Adrenal gland (tissue), 9 donors: ENCODE measurements at regions not wholly inside any gene's neighbourhood (a gene's known extent, or its start where the extent isn't known, plus 50 kb on each side); places are given as distances from the start of the nearest gene placed in this dataset.

Source experiments
- DNase-seq, 7 donors: peaks; one replicate each; pipeline ENCODE4 v3.0.0-alpha.2; 2019 to 2020
- H3K27ac ChIP-seq, 5 donors: fragments of 200-600 bp; sonication (generic) in 4 of 5; 1 replicate in 3 of 5; 2 replicates in 2 of 5; pipeline versions ENCODE4 v1.5.1 to v1.8.0; 2016 to 2020; ENCODE audit warnings: mild to moderate bottlenecking in 1 of 5
- H3K27me3 ChIP-seq: fragments of 200-600 bp; 2 replicates; pipeline ENCODE4 v1.8.0; 2021
- H3K36me3 ChIP-seq, 2 donors: fragments of 200-600 bp; replicated peaks in 1 of 2; 1 replicate in 1 of 2; 2 replicates in 1 of 2; pipeline versions ENCODE4 v1.5.1 to v1.8.0; 2018 to 2022
- H3K4me1 ChIP-seq, 2 donors: fragments of 200-600 bp; replicated peaks in 1 of 2; 1 replicate in 1 of 2; 2 replicates in 1 of 2; pipeline versions ENCODE4 v1.5.1 to v1.8.0; 2018 to 2021
- H3K4me3 ChIP-seq, 4 donors: fragments of 200-600 bp; sonication (generic) in 3 of 4; one replicate each; pipeline ENCODE4 v1.5.1; 2016 to 2018
- H3K9me3 ChIP-seq, 3 donors: fragments of 200-600 bp; sonication (generic) in 1 of 3; replicated peaks in 1 of 3; 1 replicate in 2 of 3; 2 replicates in 1 of 3; pipeline versions ENCODE4 v1.5.1 to v1.8.0; 2016 to 2021
- CTCF ChIP-seq, 6 experiments: fragments of 450-650 bp in 4 of 6; fragments of 200-600 bp in 2 of 6; sonication (generic) in 1 of 6; IDR thresholded peaks; 1 replicate in 5 of 6; 2 replicates in 1 of 6; pipeline versions ENCODE4 v1.5.1 to v1.8.0; 2016 to 2021; ENCODE audit warnings: antibody characterized with exemption in 6 of 6, mild to moderate bottlenecking in 2 of 6, moderate library complexity in 1 of 6
- POLR2A ChIP-seq, 2 donors: fragments of 450-650 bp; IDR thresholded peaks; one replicate each; pipeline ENCODE4 v1.6.1; 2017; ENCODE audit warnings: antibody characterized with exemption in 2 of 2, mild to moderate bottlenecking in 2 of 2, moderate library complexity in 1 of 2
- WGBS, 4 donors: extraction: QIAGEN DNeasy Blood & Tissue Kit in 2 of 4; methylation state at CpG; one replicate each; pipeline versions ENCODE4 v1.1.5 to v1.1.7; 2013 to 2017; 5-methylcytosine and 5-hydroxymethylcytosine counted together
- intact Hi-C, 2 donors: fragments of 100-400 bp; cut with DNase I; formaldehyde crosslinking; loops; one replicate each; pipeline versions ENCODE4 v1.14.1 to v1.15.0; 2022 to 2023
- donor health status: healthy with polysubstance abuse.
- donor health status: Bipolar disorder and iron deficiency.
- donor health status: DM: yes; HTN: yes; CAD: no.
- donor health status: DM: no; HTN: no; CAD: no.
- donor health status: DM: no; HTN: no; CAD: no.

DNA sequence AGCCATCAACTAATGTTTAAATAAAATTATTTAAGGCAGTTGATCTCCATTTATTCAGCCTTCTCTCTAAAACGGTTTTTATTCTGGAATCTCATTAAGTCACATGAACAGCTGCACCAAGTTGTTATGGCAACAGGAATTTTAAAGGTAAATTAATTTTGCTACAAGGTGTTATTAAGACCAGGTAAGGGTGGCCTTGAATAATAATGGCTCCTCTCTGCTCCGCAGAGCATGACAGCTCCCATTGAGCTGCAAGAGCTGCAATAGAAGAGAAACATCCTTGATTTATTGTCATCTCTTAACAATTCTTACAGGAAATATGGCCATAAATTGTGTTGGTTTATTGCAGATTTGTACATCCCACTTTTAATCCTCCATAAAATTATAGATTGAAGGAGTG lies 165.8 kb downstream of the KLF6 start:
- no peak overlapping the region for H3K27ac ChIP-seq

GRCh38 chr10:3616880-3617279 lies 168.1 kb downstream of the KLF6 start:
- intact Hi-C loops: no loop called here
- TF ChIP-seq CTCF (IDR thresholded peaks at IDR 0.05): no peak
- no peak for TF ChIP-seq POLR2A (IDR thresholded peaks at IDR 0.05)
- H3K27me3 ChIP-seq: no peaks in the 10 kb centered on the region
- H3K4me3 ChIP-seq: no peak overlapping the region
- no peaks in the 10 kb centered on the region for H3K36me3 ChIP-seq
- no peaks in the 10 kb centered on the region for H3K4me1 ChIP-seq
- DNase-seq: no peak
- peaks cover 0 to 3% (median 0%) of the 10 kb centered on the region in 3 donors for H3K9me3 ChIP-seq
- H3K27ac ChIP-seq: no peak overlapping the region

More for the DNA sequence above, 165.8 kb downstream of the KLF6 start:
- 55 to 72% (median 61%) methylated on average over 2 of the region's 2 CpGs for WGBS, 4 donors
- H3K4me3 ChIP-seq: no peak overlapping the region
- no peaks in the 10 kb centered on the region for H3K27me3 ChIP-seq
- H3K4me1 ChIP-seq: no peaks in the 10 kb centered on the region
- intact Hi-C loops: no loop called here
- DNase-seq: no peak
- H3K9me3 ChIP-seq: no peaks in the 10 kb centered on the region
- no peaks in the 10 kb centered on the region for H3K36me3 ChIP-seq
- TF ChIP-seq CTCF (IDR thresholded peaks at IDR 0.05): no peak
- TF ChIP-seq POLR2A (IDR thresholded peaks at IDR 0.05): no peak

DNA sequence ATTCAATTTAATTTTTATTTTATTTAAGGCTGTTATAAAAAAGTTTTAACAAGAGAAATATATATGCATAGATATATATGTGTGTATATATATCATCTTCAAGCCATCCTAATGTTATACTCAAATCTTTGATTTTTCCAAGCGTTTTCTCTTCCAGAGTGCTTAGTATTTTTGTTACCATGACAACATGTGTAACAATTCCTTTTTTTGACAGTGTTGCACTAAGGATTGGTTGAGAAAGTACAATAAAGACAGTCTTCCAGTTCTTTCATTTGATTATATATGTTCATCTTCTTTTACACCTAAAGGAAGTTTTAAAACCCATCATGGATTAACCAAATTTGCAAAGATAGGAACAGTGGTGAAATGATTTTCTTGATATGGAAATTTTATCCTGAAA lies 171.7 kb downstream of the KLF6 start:
- H3K27me3 ChIP-seq: no peaks in the 10 kb centered on the region
- no peak for DNase-seq
- intact Hi-C loops: no loop called here
- no peak overlapping the region for H3K27ac ChIP-seq
- no peaks in the 10 kb centered on the region for H3K36me3 ChIP-seq
- H3K9me3 ChIP-seq: peaks cover 0 to 4% (median 0%) of the 10 kb centered on the region in 3 donors
- TF ChIP-seq CTCF (IDR thresholded peaks at IDR 0.05) (no peak), POLR2A (IDR thresholded peaks at IDR 0.05) (no peak)
- 57 to 67% (median 60%) methylated on average over 1 of the region's 1 CpG for WGBS, 4 donors
- H3K4me3 ChIP-seq: no peak overlapping the region
- no peaks in the 10 kb centered on the region for H3K4me1 ChIP-seq

DNA sequence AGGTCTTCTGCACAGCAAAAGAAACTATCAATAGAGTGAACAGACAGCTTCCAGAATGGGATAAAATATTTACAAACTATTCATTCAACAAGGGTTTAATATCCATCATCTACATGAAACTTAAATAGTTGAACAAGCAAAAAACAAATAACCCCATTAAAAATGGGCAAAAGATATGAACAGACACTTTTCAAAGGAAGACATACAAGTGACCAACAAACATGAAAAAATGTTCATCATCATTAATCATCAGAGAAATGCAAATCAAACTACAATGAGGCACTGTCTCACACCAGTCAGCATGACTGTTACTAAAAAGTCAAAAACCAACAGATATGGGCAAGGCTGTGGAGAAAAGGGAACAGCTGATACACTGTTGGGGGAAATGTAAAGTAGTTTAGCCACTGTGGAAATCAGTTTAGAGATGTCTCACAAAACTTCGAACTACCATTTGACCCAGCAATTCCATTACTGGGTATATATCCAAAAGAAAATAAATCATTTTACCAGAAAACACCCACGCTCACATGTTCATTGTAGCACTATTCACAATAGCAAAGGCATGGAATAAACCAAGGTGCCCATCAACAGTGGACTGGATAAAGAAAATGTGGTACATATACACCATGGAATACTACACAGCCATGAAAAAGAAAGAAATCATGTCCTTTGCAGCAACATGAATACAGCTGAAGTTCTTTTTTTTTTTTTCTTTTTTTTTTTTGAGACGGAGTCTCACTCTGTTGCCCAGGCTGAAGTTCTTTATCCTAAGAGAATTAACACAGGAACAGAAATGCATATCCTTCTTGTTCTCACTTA lies 172.6 kb downstream of the KLF6 start:
- 87 to 93% (median 89%) methylated on average over 3 of the region's 3 CpGs for WGBS, 4 donors
- Histone ChIP-seq H3K4me1 (no peaks in the 10 kb centered on the region), H3K4me3 (no peak overlapping the region), H3K9me3 (peaks cover 0 to 4% (median 0%) of the 10 kb centered on the region in 3 donors), H3K36me3 (no peaks in the 10 kb centered on the region), H3K27me3 (no peaks in the 10 kb centered on the region), H3K27ac (no peak overlapping the region)
- TF ChIP-seq POLR2A (IDR thresholded peaks at IDR 0.05): no peak
- no peak for TF ChIP-seq CTCF (IDR thresholded peaks at IDR 0.05)
- intact Hi-C loops: no loop called here
- no peak for DNase-seq
